ACC112 (cell line): ENCODE measurements at regions not wholly inside any gene's neighbourhood (a gene's known extent, or its start where the extent isn't known, plus 50 kb on each side); places are given as distances from the start of the nearest gene placed in this dataset.
A peak's percentile ranks its signal among the peaks of the same experiment; 100 is the strongest.
"Not testable (repeated sequence)": the region's sequence is repeated elsewhere in the genome, so short reads cannot be mapped to it uniquely, and the experiment has no call there.

Source experiments
- H2AFZ ChIP-seq: fragments of 200-600 bp; sonication (generic); one replicate; pipeline ENCODE4 v1.6.0; 2017; ENCODE audit warnings: antibody characterized with exemption, low read length; ENCODE audit not compliant: unreplicated experiment
- H3K27ac ChIP-seq: fragments of 200-600 bp; sonication (generic); 2 replicates; pipeline ENCODE4 v1.5.1; 2014; ENCODE audit warnings: low read depth, mild to moderate bottlenecking, antibody characterized with exemption, low read length, moderate library complexity
- H3K27me3 ChIP-seq: fragments of 200-600 bp; sonication (generic); 2 replicates; pipeline ENCODE4 v1.6.1; 2014; ENCODE audit warnings: mild to moderate bottlenecking, antibody characterized with exemption, low read length, moderate library complexity, mixed read lengths; ENCODE audit not compliant: insufficient read depth
- H3K36me3 ChIP-seq: fragments of 200-600 bp; sonication (generic); 2 replicates; pipeline ENCODE4 v1.6.1; 2016; ENCODE audit warnings: mild to moderate bottlenecking, antibody characterized with exemption, low read length, moderate library complexity, mixed read lengths; ENCODE audit not compliant: insufficient read depth
- H3K4me1 ChIP-seq: fragments of 200-600 bp; sonication (generic); one replicate; pipeline ENCODE4 v1.6.1; 2016; ENCODE audit warnings: low read length, mixed read lengths; ENCODE audit not compliant: insufficient read depth, unreplicated experiment, control insufficient read depth
- H3K4me3 ChIP-seq: fragments of 200-600 bp; sonication (generic); 2 replicates; pipeline ENCODE4 v1.5.1; 2014; ENCODE audit warnings: mild to moderate bottlenecking, low read depth, low read length
- H3K79me2 ChIP-seq: fragments of 200-600 bp; sonication (generic); one replicate; pipeline ENCODE4 v1.6.0; 2016; ENCODE audit warnings: low read length; ENCODE audit not compliant: control insufficient read depth, unreplicated experiment, insufficient read depth

DNA sequence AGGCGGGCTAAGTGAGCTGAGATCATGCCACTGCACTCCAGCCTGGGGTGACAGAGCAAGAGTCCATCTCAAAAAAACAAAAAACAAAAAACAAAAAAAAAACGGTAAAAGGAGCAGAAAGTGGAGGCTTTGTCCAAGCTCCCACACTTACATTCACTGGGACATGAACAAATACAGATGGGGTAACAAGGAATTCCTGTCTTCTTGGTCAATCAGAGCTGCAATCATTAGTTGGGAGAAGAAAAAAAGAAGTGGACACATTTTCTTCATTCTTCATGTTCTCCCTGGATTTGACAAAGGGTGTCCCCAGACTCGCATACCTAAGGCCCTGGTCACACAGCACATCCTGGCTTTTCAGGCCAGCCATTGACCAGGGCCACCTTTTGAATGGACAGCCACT lies 124.6 kb downstream of the SOCS6 start:
- H3K4me3 ChIP-seq, result no peak overlapping the region
- no peak overlapping the region for H3K27ac ChIP-seq
- H3K36me3 ChIP-seq, result no peaks in the 10 kb centered on the region
- H2AFZ ChIP-seq, result no peak overlapping the region
- H3K79me2 ChIP-seq, result no peaks in the 10 kb centered on the region
- H3K4me1 ChIP-seq, result no peaks in the 10 kb centered on the region
- H3K27me3 ChIP-seq, result no peaks in the 10 kb centered on the region

GRCh38 chr18:70411876-70412435 lies 123.1 kb downstream of the SOCS6 start:
- H3K4me1 ChIP-seq, result no peaks in the 10 kb centered on the region
- no peak overlapping the region for H3K27ac ChIP-seq
- no peak overlapping the region for H3K4me3 ChIP-seq
- no peaks in the 10 kb centered on the region for H3K36me3 ChIP-seq
- H3K27me3 ChIP-seq, result no peaks in the 10 kb centered on the region
- H3K79me2 ChIP-seq, result no peaks in the 10 kb centered on the region
- H2AFZ ChIP-seq, result peak overlapping the region; percentile 85

DNA sequence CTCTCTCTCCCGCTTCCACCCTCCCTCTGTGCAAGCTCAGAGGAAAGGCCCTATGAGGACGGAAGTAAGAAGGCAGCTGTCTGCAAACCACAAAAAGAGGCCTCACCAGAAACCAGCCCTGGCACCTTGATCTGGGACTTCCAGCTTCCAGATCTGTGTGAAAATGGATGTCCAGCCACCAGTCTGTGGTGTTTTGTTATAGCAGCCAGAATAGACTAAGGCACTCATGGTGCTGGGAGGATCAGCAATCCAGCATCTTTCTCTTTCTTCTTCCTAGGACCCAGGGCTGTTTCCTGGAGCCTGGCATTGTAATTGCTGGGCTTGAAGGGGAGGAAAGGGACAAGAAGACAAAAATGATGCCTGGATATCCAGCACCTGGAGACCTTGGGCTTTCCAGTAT lies 122.5 kb downstream of the SOCS6 start:
- no peak overlapping the region for H3K27ac ChIP-seq
- no peak overlapping the region for H3K4me3 ChIP-seq

GRCh38 chr18:70405052-70405451 lies 116.2 kb downstream of the SOCS6 start:
- Histone ChIP-seq H3K4me3 (no peak overlapping the region), H3K27ac (no peak overlapping the region), H3K79me2 (no peaks in the 10 kb centered on the region), H3K36me3 (no peaks in the 10 kb centered on the region), H3K27me3 (no peaks in the 10 kb centered on the region), H2AFZ (no peak overlapping the region), H3K4me1 (no peaks in the 10 kb centered on the region)

More for the DNA sequence above, 122.5 kb downstream of the SOCS6 start:
- Histone ChIP-seq H2AFZ (no peak overlapping the region), H3K36me3 (no peaks in the 10 kb centered on the region), H3K79me2 (no peaks in the 10 kb centered on the region), H3K4me1 (no peaks in the 10 kb centered on the region), H3K27me3 (no peaks in the 10 kb centered on the region)

GRCh38 chr18:70400476-70400875 lies 111.6 kb downstream of the SOCS6 start:
- Histone ChIP-seq H3K79me2 (no peaks in the 10 kb centered on the region), H3K4me1 (peaks cover 16% of the 10 kb centered on the region), H3K27ac (no peak overlapping the region), H3K36me3 (no peaks in the 10 kb centered on the region), H2AFZ (no peak overlapping the region), H3K4me3 (no peak overlapping the region), H3K27me3 (no peaks in the 10 kb centered on the region)

- Histone ChIP-seq H3K4me1 (peaks cover 16% of the 10 kb centered on the region), H3K36me3 (no peaks in the 10 kb centered on the region), H3K79me2 (no peaks in the 10 kb centered on the region), H3K4me3 (no peak overlapping the region), H3K27ac (peak overlapping the region; percentile 45), H3K27me3 (no peaks in the 10 kb centered on the region), H2AFZ (no peak overlapping the region)
Measured at GRCh38 chr18:70398076-70398475, 109.2 kb downstream of the SOCS6 start.

DNA sequence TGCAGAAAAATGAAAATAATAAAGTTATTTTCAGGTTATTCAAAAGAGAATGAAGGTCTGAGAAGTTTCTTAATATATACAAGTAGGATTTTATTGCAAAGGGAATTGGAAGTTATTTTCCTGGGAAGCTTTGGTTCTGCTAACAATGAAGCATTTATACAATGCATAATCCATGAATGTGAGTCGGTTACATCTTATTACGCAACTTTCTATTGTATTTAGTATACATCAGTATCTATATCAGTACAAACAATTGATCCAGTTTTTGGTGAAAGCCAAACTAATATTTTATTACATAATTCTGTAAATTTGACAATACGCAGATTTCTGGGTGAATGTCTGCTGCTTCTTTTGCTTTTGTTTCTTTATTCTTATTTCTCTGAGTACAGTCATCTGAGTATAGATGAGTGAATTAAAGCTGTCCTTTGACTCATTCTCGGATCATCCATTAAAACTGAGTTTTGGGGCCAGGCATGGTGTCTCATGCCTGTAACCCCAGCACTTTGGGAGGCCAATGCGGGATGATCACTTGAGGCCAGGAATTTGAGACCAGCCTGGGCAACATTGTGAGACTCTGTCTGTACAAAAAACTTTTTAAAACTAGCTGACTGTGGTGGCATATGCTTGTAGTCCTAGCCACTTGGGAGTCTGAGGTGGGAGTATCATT lies 108.5 kb downstream of the SOCS6 start:
- Histone ChIP-seq H3K36me3 (no peaks in the 10 kb centered on the region), H3K4me3 (no peak overlapping the region), H3K79me2 (no peaks in the 10 kb centered on the region), H3K27ac (peak overlapping the region; percentile 45), H3K4me1 (peaks cover 16% of the 10 kb centered on the region), H2AFZ (no peak overlapping the region), H3K27me3 (no peaks in the 10 kb centered on the region)

DNA sequence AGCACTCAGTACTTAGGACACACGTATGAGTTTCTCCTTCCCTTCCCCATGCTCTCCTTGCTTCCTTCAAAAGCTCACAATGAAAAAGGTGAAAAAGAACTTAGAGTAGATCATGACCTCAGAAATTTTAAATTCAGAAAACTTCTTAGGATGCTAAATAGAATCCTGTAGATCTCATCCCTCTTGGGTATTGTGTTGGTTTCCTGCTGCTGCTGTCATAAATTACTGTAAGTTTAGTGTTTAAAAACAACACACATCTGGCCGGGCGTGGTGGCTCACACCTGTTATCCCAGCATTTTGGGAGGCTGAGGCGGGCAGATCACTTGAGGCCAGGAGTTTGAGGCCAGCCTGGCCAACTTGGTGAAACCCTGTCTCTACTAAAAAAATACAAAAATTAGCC lies 106.9 kb downstream of the SOCS6 start:
- H3K79me2 ChIP-seq, H2AFZ ChIP-seq, H3K4me3 ChIP-seq, H3K27ac ChIP-seq, H3K27me3 ChIP-seq, H3K36me3 ChIP-seq: not testable (repeated sequence)
- H3K4me1 ChIP-seq, result peaks cover 16% of the 10 kb centered on the region

DNA sequence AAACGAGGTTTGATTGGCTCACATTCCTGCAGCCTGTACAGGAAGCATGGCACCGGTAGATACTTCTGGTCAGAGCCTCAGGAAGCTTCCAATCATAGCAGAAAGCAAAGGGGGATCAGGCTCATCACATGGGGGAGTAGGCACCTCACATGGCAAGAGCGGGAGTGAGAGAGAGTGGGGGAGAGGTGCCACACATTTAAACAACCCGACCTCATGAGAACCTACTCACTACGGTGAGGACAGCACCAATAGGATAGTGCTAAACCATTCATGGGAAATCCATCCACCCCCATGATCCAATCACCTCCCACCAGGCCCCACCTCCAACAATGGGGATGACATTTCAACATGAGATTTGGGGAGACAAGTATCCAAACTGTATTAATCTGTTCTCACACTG lies 105.8 kb downstream of the SOCS6 start:
- no peak overlapping the region for H2AFZ ChIP-seq
- no peaks in the 10 kb centered on the region for H3K79me2 ChIP-seq
- no peak overlapping the region for H3K4me3 ChIP-seq
- H3K4me1 ChIP-seq, result peaks cover 25% of the 10 kb centered on the region
- H3K27me3 ChIP-seq, result no peaks in the 10 kb centered on the region
- no peaks in the 10 kb centered on the region for H3K36me3 ChIP-seq
- H3K27ac ChIP-seq, result no peak overlapping the region

DNA sequence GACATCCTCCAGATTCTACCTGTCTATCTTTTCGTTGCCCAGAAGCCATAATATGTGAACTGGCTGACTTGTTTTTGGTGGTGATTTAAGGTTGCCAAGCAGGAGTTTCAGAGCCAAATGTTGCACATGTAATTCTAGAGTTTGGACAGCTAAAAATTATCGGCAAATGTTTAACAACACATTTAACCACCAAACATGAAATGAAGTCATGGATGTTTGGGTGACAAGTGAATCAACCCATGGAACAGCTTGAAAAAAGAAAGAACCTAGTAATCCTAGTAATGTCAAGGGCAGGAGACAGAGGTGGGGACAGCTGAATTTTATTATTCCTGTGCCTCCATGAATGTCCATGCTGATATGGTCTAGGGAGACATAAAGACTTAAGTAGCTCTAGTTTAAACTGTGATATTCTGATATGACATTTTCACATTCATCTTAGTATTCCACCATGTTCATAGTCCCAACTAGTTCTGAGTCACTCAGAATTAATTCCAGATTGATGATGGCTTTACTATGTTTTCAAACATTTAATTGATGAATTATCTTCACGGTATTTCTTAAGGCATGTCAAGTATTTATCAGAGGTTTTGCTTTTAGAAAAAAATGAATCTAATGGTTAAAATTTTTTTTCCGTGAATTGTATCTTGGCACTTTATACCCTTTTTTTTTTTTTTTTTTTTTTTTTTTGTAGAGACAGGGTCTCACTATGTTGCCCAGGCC lies 101.7 kb downstream of the SOCS6 start:
- Histone ChIP-seq H3K36me3 (no peaks in the 10 kb centered on the region), H2AFZ (no peak overlapping the region), H3K27ac (peak overlapping the region; percentile 61)

GRCh38 chr18:70389036-70389435 lies 100.2 kb downstream of the SOCS6 start:
- not testable (repeated sequence) for H3K36me3 ChIP-seq, H3K4me3 ChIP-seq, H3K79me2 ChIP-seq, H2AFZ ChIP-seq, H3K27me3 ChIP-seq, H3K27ac ChIP-seq
- peaks cover 35% of the 10 kb centered on the region for H3K4me1 ChIP-seq

More for the DNA sequence above, 101.7 kb downstream of the SOCS6 start:
- Histone ChIP-seq H3K4me1 (peaks cover 23% of the 10 kb centered on the region), H3K79me2 (no peaks in the 10 kb centered on the region), H3K4me3 (peak overlapping the region; percentile 3; the same call in 1 of the 2 replicates), H3K27me3 (no peaks in the 10 kb centered on the region)
